Skeletal muscle satellite cell (primary cell): ENCODE measurements at regions not wholly inside any gene's neighbourhood (a gene's known extent, or its start where the extent isn't known, plus 50 kb on each side); places are given as distances from the start of the nearest gene placed in this dataset.

Source experiments
- H3K27me3 ChIP-seq: 2 replicates; pipeline ENCODE4 v1.7.0; 2013; ENCODE audit warnings: low read length; ENCODE audit not compliant: control insufficient read depth, insufficient read depth
- H3K36me3 ChIP-seq: 2 replicates; pipeline ENCODE4 v1.7.0; 2013; ENCODE audit warnings: mild to moderate bottlenecking, control low read depth, low read length; ENCODE audit not compliant: insufficient read depth
- H3K4me1 ChIP-seq: 2 replicates; pipeline ENCODE4 v1.7.0; 2013; ENCODE audit warnings: low read length; ENCODE audit not compliant: control insufficient read depth, insufficient read depth
- H3K4me2 ChIP-seq: 2 replicates; pipeline ENCODE4 v1.7.0; 2013; ENCODE audit warnings: mild to moderate bottlenecking, low read length
- H3K4me3 ChIP-seq: 2 replicates; pipeline ENCODE4 v1.7.0; 2013; ENCODE audit warnings: low read length
- H3K9ac ChIP-seq: 2 replicates; pipeline ENCODE4 v1.7.0; 2013; ENCODE audit warnings: mild to moderate bottlenecking, low read depth, low read length, moderate library complexity
- H3K9me3 ChIP-seq: replicated peaks from 2 replicates; pipeline ENCODE4 v1.7.0; 2013; ENCODE audit warnings: mild to moderate bottlenecking, control low read depth, low read length

DNA sequence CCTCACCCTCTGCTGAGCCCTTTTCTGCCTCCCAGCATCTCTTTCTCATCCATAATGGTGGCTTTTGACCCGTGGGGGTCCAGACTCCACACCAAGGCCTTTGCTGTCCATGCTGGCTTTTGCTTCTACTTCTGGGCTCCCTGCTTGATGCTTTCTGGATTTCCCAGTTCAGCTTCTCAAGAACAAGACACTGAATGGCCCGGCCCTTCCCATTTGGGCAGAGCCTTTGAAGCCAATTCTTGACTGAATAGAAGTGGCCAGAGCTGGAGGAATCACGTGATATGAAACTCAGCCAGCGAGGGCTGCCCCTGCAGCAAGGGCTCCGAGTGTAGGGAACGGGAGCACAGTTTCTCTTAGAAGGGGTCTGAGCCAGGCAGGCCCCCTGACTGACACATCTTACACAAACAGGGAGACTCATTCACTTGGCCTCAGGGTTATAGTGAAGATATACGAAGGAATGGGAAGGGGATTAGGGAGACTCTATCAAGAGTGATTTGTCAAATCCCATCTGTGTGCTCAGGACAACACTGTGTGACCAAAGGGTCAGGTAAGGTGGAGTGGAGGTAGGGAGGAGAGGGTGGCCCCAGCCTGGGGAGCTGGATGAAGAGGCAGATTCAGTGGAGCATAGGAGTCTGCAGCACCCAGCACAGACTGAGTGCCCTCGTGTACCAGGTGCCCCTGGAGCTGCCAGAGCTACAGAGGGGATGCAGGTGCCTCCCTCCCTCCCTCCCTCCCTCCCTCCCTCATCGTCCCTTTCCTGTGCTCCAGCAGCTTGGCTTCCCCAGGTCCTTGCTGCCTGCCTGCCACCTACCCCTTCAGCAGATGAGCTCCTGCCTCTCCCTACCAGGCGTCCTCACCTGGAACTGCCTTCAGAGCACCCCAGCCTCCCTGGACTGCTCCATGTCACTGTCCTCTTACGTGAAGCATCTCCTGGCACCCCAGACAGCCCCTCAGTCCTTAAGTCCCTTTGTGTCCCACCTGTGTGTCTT, 106.0 kb downstream of the TRIM29 start:
- Histone ChIP-seq H3K9ac (no peak overlapping the region), H3K9me3 (no peaks in the 10 kb centered on the region), H3K4me2 (no peak overlapping the region), H3K4me3 (no peak overlapping the region), H3K36me3 (no peaks in the 10 kb centered on the region), H3K4me1 (no peaks in the 10 kb centered on the region), H3K27me3 (no peaks in the 10 kb centered on the region)

DNA sequence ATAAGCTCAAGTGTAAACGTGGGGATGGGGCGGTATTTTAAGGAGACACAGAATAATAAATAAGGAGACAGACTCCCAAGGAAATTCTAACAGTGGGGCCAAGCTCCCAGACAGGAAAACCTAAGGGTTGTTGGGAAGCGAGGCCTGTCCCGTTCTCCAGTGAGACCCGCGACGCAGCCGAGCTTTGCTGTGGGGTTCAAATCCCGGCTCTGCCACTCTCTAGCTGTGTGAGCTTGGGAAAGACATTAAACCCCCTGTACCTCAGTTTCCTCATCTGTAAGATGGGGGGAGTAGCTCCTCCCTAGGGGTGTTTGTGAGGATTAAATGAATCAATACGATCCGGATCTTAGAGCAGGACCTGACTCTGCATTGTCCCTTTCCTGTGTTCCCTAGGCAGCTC, 106.8 kb downstream of the TRIM29 start:
- Histone ChIP-seq H3K9ac (no peak overlapping the region), H3K9me3 (no peaks in the 10 kb centered on the region), H3K4me3 (no peak overlapping the region), H3K4me1 (no peaks in the 10 kb centered on the region), H3K36me3 (no peaks in the 10 kb centered on the region), H3K4me2 (no peak overlapping the region), H3K27me3 (no peaks in the 10 kb centered on the region)

DNA sequence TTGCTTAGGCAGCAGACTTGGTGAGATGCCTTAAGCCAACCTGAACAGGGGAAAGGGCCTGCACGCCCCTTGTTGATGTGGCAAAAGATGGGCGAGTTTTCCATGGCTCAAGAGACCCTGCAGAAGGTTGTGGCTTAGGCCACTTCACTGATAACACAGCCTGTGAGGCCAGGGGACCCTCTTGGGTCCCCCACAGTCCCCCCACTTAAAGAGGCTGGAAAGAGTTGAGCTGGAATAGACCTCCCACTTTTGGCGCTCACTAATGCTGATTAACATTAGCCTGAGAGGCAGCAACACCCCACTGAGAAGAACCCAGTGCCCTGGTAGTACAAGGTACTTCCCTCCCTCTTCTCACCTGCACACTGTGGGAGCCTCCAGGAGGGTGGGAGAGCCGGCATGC, 107.5 kb downstream of the TRIM29 start:
- Histone ChIP-seq H3K27me3 (no peaks in the 10 kb centered on the region), H3K36me3 (no peaks in the 10 kb centered on the region), H3K4me2 (no peak overlapping the region), H3K9ac (no peak overlapping the region), H3K4me1 (no peaks in the 10 kb centered on the region), H3K4me3 (no peak overlapping the region), H3K9me3 (no peaks in the 10 kb centered on the region)

DNA sequence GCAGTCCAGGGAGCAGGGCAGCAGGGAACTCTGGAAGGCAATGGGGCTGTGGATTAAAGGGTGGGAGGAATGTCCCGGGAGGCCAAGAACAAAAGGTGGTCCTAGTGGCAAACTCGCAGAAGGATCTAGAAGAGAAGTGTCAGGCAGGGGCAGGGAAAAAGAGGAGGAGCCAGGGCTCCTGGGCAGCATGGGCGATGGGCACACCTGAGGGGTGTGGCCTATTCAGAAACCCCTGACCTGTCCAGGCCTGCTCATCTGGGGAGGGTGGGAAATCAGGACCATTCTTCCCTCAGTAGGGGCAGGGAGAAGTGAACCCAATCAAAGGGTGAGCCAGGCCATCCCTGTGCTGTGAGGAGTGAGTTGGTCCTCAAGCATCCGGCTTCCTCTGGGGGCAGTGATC, 108.6 kb downstream of the TRIM29 start:
- no peak overlapping the region for H3K9ac ChIP-seq
- H3K4me2 ChIP-seq: no peak overlapping the region
- no peaks in the 10 kb centered on the region for H3K4me1 ChIP-seq
- no peak overlapping the region for H3K4me3 ChIP-seq
- no peaks in the 10 kb centered on the region for H3K36me3 ChIP-seq
- H3K27me3 ChIP-seq: no peaks in the 10 kb centered on the region
- H3K9me3 ChIP-seq: no peaks in the 10 kb centered on the region

DNA sequence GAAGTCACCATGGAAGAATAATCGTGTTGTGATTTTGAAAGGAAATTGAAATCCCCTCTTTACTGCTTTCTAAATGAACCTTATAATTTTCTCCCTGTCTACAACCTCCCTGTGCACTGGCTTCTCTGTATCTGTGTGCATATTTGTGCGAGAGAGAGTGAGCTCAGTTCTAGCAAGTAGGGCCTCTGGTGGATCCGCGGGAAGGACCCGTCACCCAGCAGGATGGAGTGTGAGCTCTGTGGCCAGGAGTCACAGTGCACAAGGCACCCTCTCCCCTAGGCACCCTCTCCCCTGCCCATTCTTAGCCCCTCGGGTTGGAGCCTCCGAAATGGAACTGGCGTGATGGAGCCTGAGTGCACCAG, 109.0 kb downstream of the TRIM29 start:
- no peak overlapping the region for H3K4me3 ChIP-seq
- H3K36me3 ChIP-seq: no peaks in the 10 kb centered on the region
- H3K9me3 ChIP-seq: no peaks in the 10 kb centered on the region
- H3K4me2 ChIP-seq: no peak overlapping the region
- H3K9ac ChIP-seq: no peak overlapping the region
- H3K27me3 ChIP-seq: no peaks in the 10 kb centered on the region
- H3K4me1 ChIP-seq: no peaks in the 10 kb centered on the region

DNA sequence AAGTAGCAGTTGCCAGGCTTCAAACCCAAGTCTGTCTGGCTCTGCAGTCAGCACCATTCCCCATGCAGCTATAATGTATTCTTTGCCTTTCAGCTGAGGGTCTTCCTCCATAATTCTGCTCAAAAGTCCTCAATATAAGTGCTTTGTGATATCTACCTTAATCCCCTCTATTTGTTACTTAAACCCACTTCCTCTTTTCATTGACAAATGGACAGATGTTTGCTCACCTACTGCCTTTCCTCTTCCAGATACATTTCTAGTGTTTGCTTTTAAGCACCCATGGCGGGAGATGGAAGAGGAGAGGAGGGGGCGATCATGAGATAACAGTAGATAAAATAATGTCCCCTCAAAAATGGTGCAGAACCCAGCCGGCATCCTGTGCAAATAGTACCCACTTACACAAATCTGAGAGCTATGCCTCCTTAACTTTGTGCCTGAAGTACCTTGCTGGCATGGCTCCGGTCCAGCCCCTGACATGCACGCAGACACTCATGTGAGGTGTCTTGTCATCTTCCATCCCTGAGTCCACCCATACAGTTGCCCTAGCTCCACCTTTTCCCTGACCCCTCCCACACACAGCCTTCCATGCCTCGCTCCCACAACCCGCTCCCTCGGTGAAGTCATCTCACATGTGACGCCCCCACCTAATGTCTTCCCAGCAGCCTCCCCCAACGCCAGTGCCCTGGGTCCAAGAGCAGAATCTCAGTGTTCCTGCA, 109.6 kb downstream of the TRIM29 start:
- H3K4me2 ChIP-seq: no peak overlapping the region
- H3K4me3 ChIP-seq: no peak overlapping the region
- no peaks in the 10 kb centered on the region for H3K27me3 ChIP-seq
- no peaks in the 10 kb centered on the region for H3K9me3 ChIP-seq
- H3K4me1 ChIP-seq: no peaks in the 10 kb centered on the region
- H3K9ac ChIP-seq: no peak overlapping the region
- H3K36me3 ChIP-seq: no peaks in the 10 kb centered on the region

DNA sequence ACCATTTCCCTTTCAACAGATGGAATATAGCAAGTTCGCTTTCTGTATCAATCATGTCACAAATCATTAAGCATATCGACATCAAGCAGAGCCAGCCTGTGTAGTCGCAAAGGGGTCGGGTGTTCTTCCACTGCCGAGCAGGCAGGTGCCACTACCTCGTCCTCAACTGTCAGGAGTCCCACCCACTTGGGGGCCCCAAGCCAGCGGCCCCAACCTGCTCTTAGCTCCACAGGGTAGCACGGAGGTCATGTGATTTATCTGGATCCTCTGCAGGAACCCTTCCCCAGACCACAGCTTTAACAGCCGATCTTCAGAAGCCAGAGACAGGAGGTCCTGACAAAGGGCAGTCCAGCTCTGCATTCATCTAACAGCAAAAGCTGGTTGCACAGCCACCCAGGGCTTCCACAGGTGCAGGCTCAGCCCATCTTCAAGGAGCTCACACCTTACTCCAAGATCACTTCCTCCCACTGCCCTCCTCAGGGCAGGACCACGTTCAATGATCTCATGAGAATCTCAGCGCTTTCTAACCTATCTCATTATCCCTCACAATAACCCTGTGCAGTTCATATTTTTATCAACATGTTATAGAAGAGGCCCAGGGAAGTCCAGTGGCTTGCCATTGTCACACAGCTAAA, 110.2 kb downstream of the TRIM29 start:
- no peaks in the 10 kb centered on the region for H3K36me3 ChIP-seq
- H3K4me3 ChIP-seq: no peak overlapping the region
- no peaks in the 10 kb centered on the region for H3K27me3 ChIP-seq
- no peaks in the 10 kb centered on the region for H3K4me1 ChIP-seq
- no peaks in the 10 kb centered on the region for H3K9me3 ChIP-seq
- H3K9ac ChIP-seq: no peak overlapping the region
- no peak overlapping the region for H3K4me2 ChIP-seq

DNA sequence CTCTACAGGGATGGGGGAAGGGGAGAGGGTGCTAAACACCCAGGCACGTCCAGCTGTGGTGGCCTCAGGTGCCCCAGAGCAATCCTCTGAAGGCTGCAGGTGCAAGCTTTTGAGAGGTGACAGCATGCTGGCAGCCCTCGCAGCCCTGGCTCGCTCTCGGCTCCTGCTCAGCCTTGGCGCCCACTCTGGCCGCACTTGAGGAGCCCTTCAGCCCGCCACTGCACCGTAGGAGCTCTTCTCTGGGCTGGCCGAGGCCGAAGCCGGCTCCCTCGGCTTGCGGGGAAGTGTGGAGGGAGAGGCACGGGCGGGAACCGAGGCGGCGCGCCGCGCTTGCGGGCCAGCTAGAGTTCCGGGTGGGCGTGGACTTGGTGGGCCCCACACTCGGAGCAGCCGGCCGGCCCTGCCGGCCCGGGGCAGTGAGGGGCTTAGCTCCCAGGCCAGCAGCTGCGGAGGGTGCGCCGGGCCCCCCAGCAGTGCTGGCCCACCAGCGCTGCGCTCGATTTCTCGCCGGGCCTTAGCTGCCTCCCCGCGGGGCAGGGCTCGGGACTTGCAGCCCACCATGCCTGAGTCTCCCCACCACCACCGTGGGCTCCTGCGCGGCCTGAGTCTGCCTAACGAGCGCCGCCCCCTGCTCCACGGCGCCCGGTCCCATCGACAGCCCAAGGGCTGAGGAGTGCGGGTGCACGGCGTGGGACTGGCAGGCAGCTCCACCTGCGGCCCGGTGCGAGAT, 112.1 kb downstream of the TRIM29 start:
- no peak overlapping the region for H3K4me3 ChIP-seq
- H3K4me2 ChIP-seq: no peak overlapping the region
- no peaks in the 10 kb centered on the region for H3K27me3 ChIP-seq
- no peak overlapping the region for H3K9ac ChIP-seq
- H3K4me1 ChIP-seq: no peaks in the 10 kb centered on the region
- no peaks in the 10 kb centered on the region for H3K9me3 ChIP-seq
- no peaks in the 10 kb centered on the region for H3K36me3 ChIP-seq

DNA sequence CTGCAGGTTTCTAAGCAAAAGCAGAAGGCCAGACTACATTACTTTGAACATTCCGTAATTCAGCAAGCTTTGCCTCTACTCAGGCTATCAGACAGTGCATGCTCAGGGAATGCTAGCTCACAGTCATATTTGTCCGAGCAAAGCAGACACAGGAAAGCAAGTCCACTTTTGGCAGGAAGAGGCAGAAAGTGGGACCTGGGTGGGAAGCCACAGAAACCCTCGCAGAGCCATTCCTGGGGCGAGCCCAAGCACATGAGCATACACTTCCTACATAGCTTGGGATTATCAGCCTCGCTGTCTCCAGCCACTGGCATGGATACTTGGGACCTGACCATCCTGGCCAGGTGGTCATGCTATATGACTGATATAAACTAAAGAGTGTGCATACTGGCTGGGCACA, 113.3 kb downstream of the TRIM29 start:
- no peaks in the 10 kb centered on the region for H3K36me3 ChIP-seq
- no peak overlapping the region for H3K4me3 ChIP-seq
- H3K9me3 ChIP-seq: no peaks in the 10 kb centered on the region
- H3K9ac ChIP-seq: no peak overlapping the region
- no peaks in the 10 kb centered on the region for H3K27me3 ChIP-seq
- no peak overlapping the region for H3K4me2 ChIP-seq
- H3K4me1 ChIP-seq: no peaks in the 10 kb centered on the region

DNA sequence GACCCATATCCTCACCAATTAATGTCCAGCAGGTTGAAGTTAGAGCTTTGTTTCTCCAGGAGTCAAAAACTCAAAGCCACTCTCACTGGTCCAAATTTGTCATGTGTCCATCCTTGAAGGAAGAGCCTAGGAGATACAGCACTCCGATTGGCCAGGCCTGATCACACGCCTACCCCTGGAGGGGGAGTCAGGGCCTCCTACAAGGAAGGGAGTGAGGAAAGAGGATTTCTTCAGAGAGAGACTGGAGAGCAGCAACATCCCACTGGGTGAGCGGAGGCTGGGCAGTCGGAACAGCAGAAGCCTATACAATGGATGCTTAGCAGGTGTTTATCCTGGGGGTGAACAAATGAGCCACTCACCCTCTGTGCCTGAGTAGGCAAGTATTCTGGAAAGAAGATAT, 113.9 kb downstream of the TRIM29 start:
- H3K9me3 ChIP-seq: no peaks in the 10 kb centered on the region
- H3K4me3 ChIP-seq: no peak overlapping the region
- H3K4me1 ChIP-seq: no peaks in the 10 kb centered on the region
- no peak overlapping the region for H3K9ac ChIP-seq
- no peaks in the 10 kb centered on the region for H3K27me3 ChIP-seq
- H3K4me2 ChIP-seq: no peak overlapping the region
- H3K36me3 ChIP-seq: no peaks in the 10 kb centered on the region

DNA sequence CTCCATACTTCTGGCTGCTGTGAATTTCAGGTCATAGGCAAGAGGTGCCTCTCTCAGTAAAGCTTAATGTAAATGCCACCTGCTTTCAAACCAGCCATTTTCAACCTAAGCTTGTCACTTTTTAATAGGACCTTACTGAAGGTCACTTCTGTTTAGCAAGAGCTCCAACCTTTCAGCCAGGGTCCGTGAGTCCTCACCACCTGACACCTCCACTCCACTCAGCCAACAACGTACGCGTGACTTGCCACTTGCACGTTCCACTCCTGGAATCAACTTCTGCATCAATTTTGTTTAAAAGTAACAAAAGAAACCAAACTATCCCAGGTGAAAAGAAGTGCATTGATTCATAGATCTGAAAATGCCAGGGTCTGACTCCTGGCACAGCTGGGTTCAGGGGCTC, 114.4 kb downstream of the TRIM29 start:
- Histone ChIP-seq H3K4me1 (no peaks in the 10 kb centered on the region), H3K9ac (no peak overlapping the region)

More for the DNA sequence above, 114.4 kb downstream of the TRIM29 start:
- H3K36me3 ChIP-seq: no peaks in the 10 kb centered on the region
- H3K4me3 ChIP-seq: no peak overlapping the region
- H3K27me3 ChIP-seq: no peaks in the 10 kb centered on the region
- H3K9me3 ChIP-seq: no peaks in the 10 kb centered on the region
- no peak overlapping the region for H3K4me2 ChIP-seq
